ENCODE measurements at regions not wholly inside any gene's neighbourhood (a gene's known extent, or its start where the extent isn't known, plus 50 kb on each side); places are given as distances from the start of the nearest gene placed in this dataset.

DNA sequence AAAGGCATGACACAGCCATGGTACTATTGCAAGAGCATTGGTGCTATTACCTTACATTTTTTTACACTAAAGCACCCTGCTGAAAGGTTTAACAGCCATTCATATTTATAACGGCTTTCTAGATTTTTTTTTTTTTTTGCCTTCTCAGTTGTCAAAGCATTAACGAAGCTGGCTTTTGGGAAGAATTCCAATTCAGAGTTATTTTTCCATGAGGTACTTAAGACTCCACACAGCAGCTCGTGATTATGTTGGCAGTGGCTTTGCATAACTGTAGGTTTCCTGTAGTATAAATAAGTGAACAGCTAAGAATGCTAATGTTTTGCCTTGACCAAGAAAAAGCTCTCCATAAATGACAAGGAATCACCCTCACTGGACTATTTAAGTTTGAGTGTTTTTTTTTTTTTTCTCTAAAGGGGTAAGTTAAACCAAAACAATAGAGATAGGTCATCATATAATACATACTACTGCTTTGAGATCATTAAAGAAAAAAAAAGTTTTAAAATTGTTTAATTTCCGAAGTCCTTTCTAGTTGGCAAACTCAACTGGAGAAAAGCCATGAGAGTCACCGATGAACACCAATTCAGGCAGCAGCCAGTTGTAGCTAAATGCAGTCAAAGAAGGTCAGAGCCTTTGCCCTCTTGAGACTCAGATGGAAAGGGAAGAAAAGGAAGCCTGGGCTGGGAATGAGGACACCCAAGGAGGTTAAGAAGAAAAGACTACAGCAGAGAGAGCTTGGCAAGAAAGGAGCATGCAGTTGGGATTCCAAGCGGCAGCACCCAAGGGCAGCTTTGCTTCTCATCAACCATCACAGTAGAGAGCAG is 187.4 kb upstream of the NCKAP5 start:
- CTCF ChIA-PET = interaction anchor here (1.4 kb wide), 1 partner anchor 24 kb away, joined by 5 read pairs; no protein-coding TSS in a partner anchor

More for the DNA sequence above, 187.4 kb upstream of the NCKAP5 start:
- Mint-ChIP-seq H3K27ac (no peak overlapping the region), H3K27me3 (peaks cover 12% of the 10 kb centered on the region), H3K4me3 (no peak overlapping the region), H3K9me3 (ENCODE audit: insufficient read depth) (no peaks in the 10 kb centered on the region), H3K4me1 (no peaks in the 10 kb centered on the region)
- Histone ChIP-seq H3K36me3 (replicated peaks in 1 of 2; ENCODE audit: control extremely low read depth in 1 of 2, control insufficient read depth in 1 of 2, extremely low read depth in 1 of 2, insufficient read depth in 2 of 2, low read length in 1 of 2) (no peaks in the 10 kb centered on the region), H3K4me1 (ENCODE audit: control insufficient read depth in 2 of 2, insufficient read depth in 2 of 2, low read length in 2 of 2) (no peaks in the 10 kb centered on the region), H3K4me2 (replicated peaks; ENCODE audit: low read depth, low read length, poor library complexity, severe bottlenecking) (no peak overlapping the region), H3K27ac (ENCODE audit: low read length in 2 of 2) (no peak overlapping the region), H4K20me1 (ENCODE audit: control insufficient read depth, insufficient read depth, low read length, poor library complexity, severe bottlenecking) (no peaks in the 10 kb centered on the region), H3K4me3 (ENCODE audit: control extremely low read depth in 1 of 5, extremely low read depth in 1 of 5, insufficient read depth in 1 of 5, low read depth in 2 of 5, low read length in 4 of 5) (no peak overlapping the region), H3K79me2 (ENCODE audit: control insufficient read depth, insufficient read depth, low read length) (no peaks in the 10 kb centered on the region), H3K27me3 (replicated peaks in 1 of 4; ENCODE audit: control extremely low read depth in 1 of 4, control insufficient read depth in 3 of 4, insufficient read depth in 4 of 4, low read length in 3 of 4) (no peaks in the 10 kb centered on the region), H3K9ac (ENCODE audit: low read length) (no peak overlapping the region), H3K9me3 (ENCODE audit: control extremely low read depth in 1 of 3, control insufficient read depth in 2 of 3, insufficient read depth in 1 of 3, low read length in 2 of 3) (peaks cover 0 to 1% (median 0%) of the 10 kb centered on the region in 3 donors), H2AFZ (ENCODE audit: insufficient read depth, low read depth, low read length, poor library complexity, severe bottlenecking) (no peak overlapping the region)
- intact Hi-C loops (cut with micrococcal nuclease) = no loop called here
- no peak for TF ChIP-seq EZH2 (IDR thresholded peaks at IDR 0.05; ENCODE audit: borderline replicate concordance, insufficient read depth, low read depth, low read length, poor library complexity, severe bottlenecking)
- TF ChIP-seq CTCF (IDR thresholded peaks at IDR 0.05) = no peak
- POLR2A ChIA-PET = no interaction called here
- WGBS (ENCODE audit: insufficient coverage) = 88% methylated on average over 3 of the region's 6 CpGs
- DNase-seq = no peak
- ATAC-seq (ENCODE audit: low read depth) = no peak
